ENCODE measurements at regions not wholly inside any gene's neighbourhood (a gene's known extent, or its start where the extent isn't known, plus 50 kb on each side); places are given as distances from the start of the nearest gene placed in this dataset.
"Not testable (repeated sequence)": the region's sequence is repeated elsewhere in the genome, so short reads cannot be mapped to it uniquely, and the experiment has no call there.

GRCh38 chr5:122602700-122603099, 172.2 kb upstream of the SNX2 start:
- no peak for DNase-seq

- no peak for DNase-seq
Observed at GRCh38 chr5:122605236-122605635, 169.6 kb upstream of the SNX2 start.

GRCh38 chr5:122607818-122608217, 167.1 kb upstream of the SNX2 start:
- no peak for DNase-seq

- DNase-seq = no peak
Observed at GRCh38 chr5:122608222-122608621, 166.7 kb upstream of the SNX2 start.

GRCh38 chr5:122611406-122611805, 163.5 kb upstream of the SNX2 start:
- no peak for DNase-seq

- DNase-seq = no peak
Observed at GRCh38 chr5:122612901-122613300, 162.0 kb upstream of the SNX2 start.

DNA sequence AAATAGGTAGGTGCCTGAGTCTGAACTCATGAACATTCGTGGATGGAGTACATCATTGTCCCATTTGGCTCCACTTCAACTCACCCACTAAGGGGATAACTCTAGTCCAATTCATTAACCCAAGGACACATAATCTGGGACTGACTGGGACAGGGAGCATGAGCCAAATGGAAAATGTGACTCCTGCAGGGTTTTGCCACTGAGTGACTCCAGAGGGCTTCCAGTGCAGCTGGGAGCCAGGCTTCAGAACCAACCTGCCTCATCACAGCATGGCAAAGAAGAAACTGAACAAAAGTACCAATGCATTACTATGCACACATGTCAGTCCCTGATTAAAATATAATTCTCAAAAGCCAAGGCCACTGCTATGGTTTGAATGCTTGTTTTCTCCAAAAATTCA, 159.7 kb upstream of the SNX2 start:
- no peak for DNase-seq

GRCh38 chr5:122615832-122616231, 159.0 kb upstream of the SNX2 start:
- DNase-seq = no peak

- not testable (repeated sequence) for DNase-seq
Observed at GRCh38 chr5:122618046-122618445, 156.8 kb upstream of the SNX2 start.

DNA sequence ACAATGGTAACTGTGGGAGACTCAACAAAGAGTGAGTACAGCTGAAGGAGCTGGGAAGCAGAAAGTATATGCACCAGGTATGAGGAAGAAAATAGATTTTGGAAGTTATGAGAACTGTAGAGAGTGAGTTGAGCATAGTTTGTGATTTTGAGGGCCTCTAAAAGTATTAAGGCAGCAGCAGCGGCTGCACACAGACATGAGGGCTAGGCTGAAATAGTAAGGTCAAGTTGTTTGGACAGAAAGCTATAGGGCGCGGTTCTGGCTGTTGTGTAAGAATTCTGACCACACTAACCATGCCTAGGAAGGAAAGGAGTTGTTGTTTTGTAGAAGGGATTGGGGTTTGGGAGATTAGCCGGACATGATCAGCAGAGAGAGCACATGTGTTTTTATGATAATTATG, 154.1 kb upstream of the SNX2 start:
- DNase-seq = not testable (repeated sequence)

DNA sequence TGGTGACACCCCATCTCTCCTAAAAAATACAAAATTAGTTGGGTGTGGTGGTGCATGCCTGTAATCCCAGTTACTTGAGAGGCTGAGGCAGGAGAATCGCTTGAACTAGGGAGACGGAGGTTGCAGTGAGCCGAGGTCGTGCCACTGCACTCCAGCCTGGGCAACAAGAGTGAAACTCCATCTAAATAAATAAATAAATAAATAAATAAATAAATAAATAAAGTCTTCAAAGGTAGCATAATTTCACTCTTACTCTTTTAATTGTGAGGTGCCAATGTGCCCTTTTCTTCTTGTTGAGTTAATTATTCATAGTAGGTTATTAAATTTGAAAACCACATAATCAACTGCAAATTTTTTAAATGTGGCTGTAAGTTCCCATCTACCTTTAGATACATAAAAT, 146.2 kb upstream of the SNX2 start:
- DNase-seq = not testable (repeated sequence)

- no peak for DNase-seq
Observed at GRCh38 chr5:122629121-122629677, 145.7 kb upstream of the SNX2 start.

GRCh38 chr5:122638581-122638980, 136.3 kb upstream of the SNX2 start:
- no peak for DNase-seq

- DNase-seq = no peak
Observed at GRCh38 chr5:122639033-122639432, 135.8 kb upstream of the SNX2 start.

DNA sequence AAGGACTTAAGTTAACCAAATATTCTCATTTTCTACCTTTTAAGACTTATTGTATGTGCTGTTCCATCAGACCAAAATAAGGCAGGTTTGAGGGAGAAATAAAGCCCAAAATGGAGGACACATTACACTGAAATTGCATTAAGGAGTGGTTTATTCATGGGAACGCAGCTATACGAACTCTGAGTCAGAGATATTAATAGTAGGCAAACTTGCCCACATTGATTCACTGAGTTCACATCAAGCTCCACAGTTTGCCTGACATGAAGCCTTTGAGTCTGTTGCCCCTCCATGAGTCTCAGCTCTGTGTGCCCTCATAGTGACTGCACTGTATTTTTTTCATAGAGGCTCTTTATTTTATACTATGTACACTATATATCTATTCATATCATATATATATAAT, 135.0 kb upstream of the SNX2 start:
- no peak for DNase-seq

DNA sequence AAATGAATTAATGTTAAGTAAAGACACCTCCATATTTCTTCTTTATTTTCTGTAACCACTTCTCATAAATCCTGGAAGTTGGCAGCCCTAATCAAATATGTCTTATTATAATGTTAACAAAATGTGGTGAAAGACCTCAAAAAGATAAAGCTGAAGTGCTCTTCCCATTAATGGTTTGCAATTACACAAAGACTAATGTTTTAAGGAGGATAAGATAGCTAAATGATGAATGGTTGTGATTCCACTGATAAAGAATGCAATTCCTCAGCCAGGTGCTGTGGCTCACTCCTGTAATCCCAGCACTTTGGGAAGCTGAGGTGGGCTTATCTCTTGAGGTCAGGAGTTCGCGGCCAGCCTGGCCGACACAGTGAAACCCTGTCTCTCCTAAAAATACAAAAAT, 125.8 kb upstream of the SNX2 start:
- no peak for DNase-seq

DNA sequence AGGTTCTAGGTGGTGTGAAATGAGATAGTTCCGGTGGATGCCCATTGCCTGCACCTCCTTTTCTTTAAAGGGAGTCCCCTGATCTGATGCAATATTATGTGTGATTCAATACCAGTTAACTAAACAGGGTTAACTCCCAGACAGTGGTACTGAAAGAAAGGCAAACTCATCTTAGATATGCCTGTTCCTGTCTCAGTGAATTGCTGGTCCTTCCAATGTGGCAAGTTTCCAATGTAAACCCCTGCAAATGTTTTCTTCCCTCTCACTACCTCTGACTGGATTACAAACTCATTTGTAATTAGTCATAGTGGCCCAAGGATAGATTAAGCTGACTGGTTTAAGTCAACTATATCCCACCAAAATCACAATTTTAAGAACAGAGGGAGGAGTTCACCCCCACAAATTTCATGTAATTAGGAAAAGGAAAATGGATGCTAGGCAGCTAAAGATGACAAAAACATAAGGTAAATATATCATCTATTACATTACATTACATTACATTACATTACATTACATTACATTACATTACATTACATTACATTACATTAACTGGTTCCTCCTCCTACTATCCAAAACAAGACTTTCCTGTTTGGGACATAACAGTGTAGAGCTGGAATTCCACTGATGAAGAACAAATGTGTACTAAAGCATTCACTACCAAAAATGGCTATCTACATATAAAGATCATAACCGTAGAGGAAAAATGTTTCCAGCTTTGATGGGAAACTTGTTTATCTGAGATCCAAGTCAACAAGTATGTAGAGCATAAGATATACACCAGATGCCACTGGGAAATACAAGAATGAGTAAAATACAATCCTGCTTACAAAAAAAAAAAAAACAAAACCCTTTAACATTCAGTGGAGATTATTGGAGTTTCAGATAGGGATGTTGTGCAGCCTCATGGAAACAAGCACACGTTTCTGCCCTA, 121.5 kb upstream of the SNX2 start:
- DNase-seq = peak; percentile 12

DNA sequence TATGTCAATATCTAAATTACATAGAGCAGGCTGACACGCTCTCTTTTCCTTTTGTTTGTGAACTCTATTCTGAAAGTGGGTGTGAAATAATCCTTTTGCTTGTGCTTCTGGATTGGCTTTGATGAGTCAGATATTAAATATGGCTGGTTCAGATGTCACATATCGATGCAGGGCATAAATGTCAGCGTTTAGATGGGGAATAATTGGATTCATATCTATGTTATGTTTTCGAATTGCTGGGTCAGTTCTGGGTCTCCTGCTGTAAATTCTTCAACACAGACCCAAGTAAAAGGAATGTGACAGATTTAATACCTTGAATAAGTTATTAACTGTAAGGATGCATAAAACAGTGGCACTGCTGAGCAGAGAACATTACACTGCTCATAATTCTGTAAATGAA, 118.7 kb upstream of the SNX2 start:
- DNase-seq = no peak

DNA sequence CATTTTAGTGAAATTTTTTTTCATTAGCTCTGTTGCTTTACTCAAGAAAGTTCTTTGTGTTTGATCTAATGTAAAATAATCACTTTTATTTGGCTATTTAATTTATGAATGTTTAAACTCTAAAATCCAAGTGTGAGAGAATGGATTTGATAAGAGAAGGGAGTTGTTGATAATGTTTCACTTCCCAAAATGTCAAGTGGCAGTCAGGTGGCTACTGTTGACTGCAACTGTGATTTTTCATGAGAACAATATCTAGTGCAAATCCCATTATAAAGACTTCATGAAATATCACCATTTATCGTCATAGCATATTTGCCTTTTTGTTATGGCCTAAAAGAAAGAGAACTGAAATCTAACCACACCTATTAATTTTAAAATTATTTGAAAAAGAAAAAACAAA, 118.3 kb upstream of the SNX2 start:
- DNase-seq = no peak

GRCh38 chr5:122661496-122662180, 113.2 kb upstream of the SNX2 start:
- DNase-seq = no peak

GRCh38 chr5:122665051-122665450, 109.8 kb upstream of the SNX2 start:
- no peak for DNase-seq

- no peak for DNase-seq
Observed at GRCh38 chr5:122668552-122668951, 106.3 kb upstream of the SNX2 start.

DNA sequence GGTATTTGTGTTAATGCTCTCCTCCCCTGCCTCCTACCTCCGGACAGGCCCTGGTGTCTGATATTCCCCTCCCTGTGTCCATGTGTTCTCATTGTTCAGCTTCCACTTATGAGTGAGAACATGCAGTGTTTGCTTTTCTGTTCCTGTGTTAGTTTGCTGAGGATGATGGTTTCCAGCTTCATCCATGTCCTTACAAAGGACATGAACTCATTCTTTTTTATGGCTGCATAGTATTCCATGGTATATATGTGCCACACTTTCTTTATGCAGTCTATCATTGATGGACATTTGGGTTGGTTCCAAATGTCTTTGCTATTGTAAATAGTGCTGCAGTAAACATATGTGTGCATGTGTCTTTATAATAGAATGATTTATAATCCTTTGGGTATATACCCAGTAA, 105.2 kb upstream of the SNX2 start:
- DNase-seq = not testable (repeated sequence)

- DNase-seq = no peak
Observed at GRCh38 chr5:122673343-122673742, 101.5 kb upstream of the SNX2 start.

All from NCI-H2029 treated with DMSO at 0.1 percent for 48 hours (cell line).